ENCODE measurements at regions not wholly inside any gene's neighbourhood (a gene's known extent, or its start where the extent isn't known, plus 50 kb on each side); places are given as distances from the start of the nearest gene placed in this dataset.

- TF ChIP-seq CTCF (IDR thresholded peaks at IDR 0.05) (no peak), POLR2A (IDR thresholded peaks at IDR 0.05) (no peak)
Measured at GRCh38 chr6:165777680-165778079, 114.6 kb upstream of the PDE10A start.

All from lower leg skin (tissue), 3 donors.